H9 (cell line): ENCODE measurements at regions not wholly inside any gene's neighbourhood (a gene's known extent, or its start where the extent isn't known, plus 50 kb on each side); places are given as distances from the start of the nearest gene placed in this dataset.

Source experiments
- DNase-seq: peaks from one replicate; pipeline ENCODE4 v3.0.0-alpha.2; 2017
- H2AFZ ChIP-seq: one replicate; pipeline ENCODE4 v1.6.1; 2013; ENCODE audit warnings: mild to moderate bottlenecking, low read length, control low read depth, moderate library complexity
- H2AK5ac ChIP-seq: 2 replicates; pipeline ENCODE4 v1.6.1; 2013; ENCODE audit warnings: low read length, control low read depth, mixed read lengths; ENCODE audit not compliant: insufficient read length
- H2BK120ac ChIP-seq: one replicate; pipeline ENCODE4 v1.6.1; 2013; ENCODE audit warnings: low read depth, mild to moderate bottlenecking, low read length, control low read depth, inconsistent platforms; ENCODE audit not compliant: poor library complexity, severe bottlenecking
- H2BK12ac ChIP-seq: 2 replicates; pipeline ENCODE4 v1.6.1; 2013; ENCODE audit warnings: low read length, control low read depth, mixed read lengths, low read depth; ENCODE audit not compliant: insufficient read length
- H2BK15ac ChIP-seq: 2 replicates; pipeline ENCODE4 v1.6.1; 2013; ENCODE audit warnings: low read depth, low read length, control low read depth
- H2BK20ac ChIP-seq: one replicate; pipeline ENCODE4 v1.6.1; 2013; ENCODE audit warnings: low read depth, mild to moderate bottlenecking, low read length, control low read depth, inconsistent platforms; ENCODE audit not compliant: poor library complexity, severe bottlenecking
- H2BK5ac ChIP-seq: 2 replicates; pipeline ENCODE4 v1.6.1; 2013; ENCODE audit warnings: low read length, control low read depth, mixed read lengths; ENCODE audit not compliant: insufficient read length
- H3K14ac ChIP-seq: 2 replicates; pipeline ENCODE4 v1.6.1; 2013; ENCODE audit warnings: low read length, control low read depth; ENCODE audit not compliant: insufficient read depth
- H3K18ac ChIP-seq: 2 replicates; pipeline ENCODE4 v1.6.1; 2013; ENCODE audit warnings: low read depth, mild to moderate bottlenecking, mixed read lengths, low read length, control low read depth; ENCODE audit not compliant: insufficient read length
- H3K23ac ChIP-seq: 2 replicates; pipeline ENCODE4 v1.6.1; 2013; ENCODE audit warnings: low read length, control low read depth, mixed read lengths, low read depth; ENCODE audit not compliant: insufficient read length
- H3K23me2 ChIP-seq: 2 replicates; pipeline ENCODE4 v1.6.1; 2013; ENCODE audit warnings: low read depth, mild to moderate bottlenecking, mixed read lengths, low read length, control low read depth; ENCODE audit not compliant: insufficient read length, poor library complexity, severe bottlenecking
- H3K27ac ChIP-seq: 2 replicates; pipeline ENCODE4 v1.5.1; 2013; ENCODE audit warnings: low read length, control low read depth, mixed read lengths, low read depth; ENCODE audit not compliant: insufficient read length
- H3K27me3 ChIP-seq: 2 replicates; pipeline ENCODE4 v1.6.1; 2013; ENCODE audit warnings: low read length, control low read depth, inconsistent platforms; ENCODE audit not compliant: insufficient read depth
- H3K4ac ChIP-seq: 2 replicates; pipeline ENCODE4 v1.6.1; 2013; ENCODE audit warnings: low read depth, mild to moderate bottlenecking, control low read depth, inconsistent platforms, low read length, moderate library complexity
- H3K4me1 ChIP-seq: 2 replicates; pipeline ENCODE4 v1.6.1; 2013; ENCODE audit warnings: low read length, control low read depth, inconsistent platforms; ENCODE audit not compliant: insufficient read depth
- H3K4me2 ChIP-seq: 2 replicates; pipeline ENCODE4 v1.6.1; 2013; ENCODE audit warnings: low read length, control low read depth, mixed read lengths; ENCODE audit not compliant: insufficient read length, insufficient read depth
- H3K56ac ChIP-seq: 2 replicates; pipeline ENCODE4 v1.6.1; 2013; ENCODE audit warnings: low read depth, mild to moderate bottlenecking, mixed read lengths, low read length, control low read depth; ENCODE audit not compliant: insufficient read length
- H3K79me1 ChIP-seq: 2 replicates; pipeline ENCODE4 v1.6.1; 2013; ENCODE audit warnings: low read depth, mild to moderate bottlenecking, moderate library complexity, low read length, control low read depth, inconsistent platforms; ENCODE audit not compliant: insufficient read depth, poor library complexity, severe bottlenecking
- H3K79me2 ChIP-seq: 2 replicates; pipeline ENCODE4 v1.6.1; 2013; ENCODE audit warnings: low read length, control low read depth, inconsistent platforms; ENCODE audit not compliant: insufficient read depth
- H3K9ac ChIP-seq: 2 replicates; pipeline ENCODE4 v1.6.1; 2013; ENCODE audit warnings: low read length, control low read depth, mixed read lengths; ENCODE audit not compliant: insufficient read length; ENCODE audit errors: extremely low read depth
- H3K9me3 ChIP-seq: one replicate; pipeline ENCODE4 v1.6.1; 2013; ENCODE audit warnings: low read depth, low read length, inconsistent platforms; ENCODE audit not compliant: control insufficient read depth
- H3T11ph ChIP-seq: one replicate; pipeline ENCODE4 v1.6.1; 2013; ENCODE audit warnings: mild to moderate bottlenecking, low read length, control low read depth, inconsistent platforms
- H4K20me1 ChIP-seq: one replicate; pipeline ENCODE4 v1.6.1; 2013; ENCODE audit not compliant: control insufficient read depth, insufficient read length, insufficient read depth
- H4K5ac ChIP-seq: 2 replicates; pipeline ENCODE4 v1.6.1; 2013; ENCODE audit warnings: low read depth, mild to moderate bottlenecking, mixed read lengths, low read length, control low read depth; ENCODE audit not compliant: insufficient read length
- H4K8ac ChIP-seq: replicated peaks from 2 replicates; pipeline ENCODE4 v1.6.1; 2013; ENCODE audit warnings: low read length, control low read depth, mixed read lengths, low read depth; ENCODE audit not compliant: insufficient read length
- H4K91ac ChIP-seq: 2 replicates; pipeline ENCODE4 v1.6.1; 2013; ENCODE audit warnings: low read depth, mild to moderate bottlenecking, moderate library complexity, mixed read lengths, low read length, control low read depth; ENCODE audit not compliant: insufficient read length
- H3K27ac Mint-ChIP-seq, 3 experiments: 2 replicates in 2 of 3; 3 replicates in 1 of 3; pipeline ENCODE4 v1.8.0; 2020 to 2021; ENCODE audit warnings: mixed read lengths in 3 of 3, mild to moderate bottlenecking in 1 of 3, moderate library complexity in 1 of 3
- H3K27me3 Mint-ChIP-seq: 2 replicates; pipeline ENCODE4 v1.8.0; 2021; ENCODE audit warnings: low read depth, mild to moderate bottlenecking, moderate library complexity, mixed read lengths
- H3K36me3 Mint-ChIP-seq, 3 experiments: 2 replicates in 2 of 3; 3 replicates in 1 of 3; pipeline ENCODE4 v1.8.0; 2020 to 2021; ENCODE audit warnings: low read depth in 3 of 3, mixed read lengths in 3 of 3; ENCODE audit not compliant: insufficient read depth in 1 of 3
- H3K4me1 Mint-ChIP-seq, 2 experiments: 2 replicates each; pipeline ENCODE4 v1.8.0; 2020; ENCODE audit warnings: mixed read lengths in 2 of 2
- H3K4me3 Mint-ChIP-seq, 2 experiments: 2 replicates in 1 of 2; 3 replicates in 1 of 2; pipeline ENCODE4 v1.8.0; 2020 to 2021; ENCODE audit warnings: mild to moderate bottlenecking in 2 of 2, mixed read lengths in 2 of 2, moderate library complexity in 1 of 2
- H3K9me3 Mint-ChIP-seq, 2 experiments: 2 replicates in 1 of 2; 3 replicates in 1 of 2; pipeline ENCODE4 v1.8.0; 2020; ENCODE audit warnings: mild to moderate bottlenecking in 2 of 2, mixed read lengths in 2 of 2, moderate library complexity in 1 of 2
- CTCF ChIP-seq: fragments of 200-600 bp; sonication (generic); conservative IDR thresholded peaks from 3 replicates; pipeline ENCODE4 v1.8.0; 2021; ENCODE audit warnings: antibody characterized with exemption, mild to moderate bottlenecking
- WGBS: extraction: QIAGEN DNeasy Blood & Tissue Kit; methylation state at CpG from one replicate; pipeline ENCODE4 v1.1.7; 2013; ENCODE audit warnings: missing lambda C conversion rate, low lambda C conversion rate, mixed read lengths; ENCODE audit not compliant: insufficient read length; ENCODE audit errors: extremely low coverage; 5-methylcytosine and 5-hydroxymethylcytosine counted together

GRCh38 chr11:13090228-13090708 is 81.2 kb downstream of the RASSF10 start:
- Histone ChIP-seq H3K9ac (no peak overlapping the region), H3K4me2 (no peak overlapping the region), H4K20me1 (no peaks in the 10 kb centered on the region), H3K23ac (no peak overlapping the region), H3K9me3 (no peaks in the 10 kb centered on the region), H4K91ac (no peak overlapping the region), H3K14ac (no peak overlapping the region), H2BK5ac (no peak overlapping the region), H2BK15ac (no peak overlapping the region), H3K23me2 (no peaks in the 10 kb centered on the region), H3K79me1 (no peaks in the 10 kb centered on the region), H3K18ac (no peak overlapping the region), H4K8ac (no peak overlapping the region), H3K27me3 (no peaks in the 10 kb centered on the region), H2BK20ac (no peak overlapping the region), H2BK120ac (no peak overlapping the region), H3K4me1 (no peaks in the 10 kb centered on the region), H4K5ac (no peak overlapping the region), H2AK5ac (no peak overlapping the region), H3T11ph (no peak overlapping the region), H2AFZ (no peak overlapping the region), H3K56ac (no peak overlapping the region), H3K79me2 (no peaks in the 10 kb centered on the region), H3K4ac (no peak overlapping the region), H2BK12ac (no peak overlapping the region), H3K27ac (no peak overlapping the region)
- no CpG with 5 or more reads among the region's 2 CpGs for WGBS
- Mint-ChIP-seq H3K36me3 (peaks cover 0 to 4% (median 1%) of the 10 kb centered on the region in 3 experiments; a peak in 5 of 7 replicates), H3K9me3 (peaks cover 8 to 18% of the 10 kb centered on the region in 2 experiments; a peak in 4 of 5 replicates), H3K27ac (no peak overlapping the region), H3K27me3 (peaks cover 11% of the 10 kb centered on the region), H3K4me3 (no peak overlapping the region), H3K4me1 (peaks cover 11% of the 10 kb centered on the region in 2 experiments)
- no peak for DNase-seq
- no peak for TF ChIP-seq CTCF
